LNCAP (cell line): ENCODE measurements at regions not wholly inside any gene's neighbourhood (a gene's known extent, or its start where the extent isn't known, plus 50 kb on each side); places are given as distances from the start of the nearest gene placed in this dataset.

ENCODE experiments used
- CTCF ChIP-seq: fragments of 450-650 bp; IDR thresholded peaks from 2 replicates; pipeline ENCODE4 v1.5.1; 2017; ENCODE audit warnings: mild to moderate bottlenecking

- TF ChIP-seq CTCF: no peak
Observed at GRCh38 chr11:134661660-134662059, 249.6 kb upstream of the B3GAT1 start.

GRCh38 chr11:134660416-134660815 is 248.4 kb upstream of the B3GAT1 start:
- TF ChIP-seq CTCF: no peak

GRCh38 chr11:134659882-134660281 is 247.8 kb upstream of the B3GAT1 start:
- no peak for TF ChIP-seq CTCF

GRCh38 chr11:134658481-134659225 is 246.6 kb upstream of the B3GAT1 start:
- TF ChIP-seq CTCF: no peak

- no peak for TF ChIP-seq CTCF
Observed at GRCh38 chr11:134657631-134658030, 245.6 kb upstream of the B3GAT1 start.

GRCh38 chr11:134656861-134657540 is 245.0 kb upstream of the B3GAT1 start:
- no peak for TF ChIP-seq CTCF

- no peak for TF ChIP-seq CTCF
Observed at GRCh38 chr11:134655189-134655989, 243.3 kb upstream of the B3GAT1 start.
